Endothelial cell of umbilical vein (primary cell): ENCODE measurements at regions not wholly inside any gene's neighbourhood (a gene's known extent, or its start where the extent isn't known, plus 50 kb on each side); places are given as distances from the start of the nearest gene placed in this dataset.

Experiments
- BruUV-seq: library from RNA; stranded (reverse); fragments of 400-500 nt; replicated peaks from 2 replicates; lab custom pipeline; 2021; lab: Mats Ljungman, UMichigan
- CTCF ChIA-PET: fragments of 300-600, 350-600 bp; sonication (Branson Sonifier 250); formaldehyde crosslinking; loops from one replicate; lab custom pipeline; 2021; ENCODE audit warnings: antibody characterized with exemption, inconsistent platforms; lab: Charles Lee
- POLR2A ChIA-PET: fragments of 300-600, 350-600 bp; sonication (Branson Sonifier 250); formaldehyde crosslinking; loops from one replicate; lab custom pipeline; 2021; ENCODE audit warnings: antibody characterized with exemption, inconsistent platforms; lab: Charles Lee
- DNase-seq: peaks from one replicate; pipeline ENCODE4 v3.0.0-alpha.2; 2011; ENCODE audit warnings: low read depth, low spot score
- FAIRE-seq: peaks from 2 replicates; lab custom pipeline; 2011; peaks lifted over from hg19 to GRCh38; lab: Jason Lieb, UNC
- H2AFZ ChIP-seq: 2 replicates; pipeline ENCODE4 v1.6.0; 2012; ENCODE audit warnings: low read depth, low read length, control low read depth, inconsistent platforms
- H3K27ac ChIP-seq: 2 replicates; pipeline ENCODE4 v1.5.1; 2011; ENCODE audit warnings: low read depth, mild to moderate bottlenecking, control low read depth, low read length, moderate library complexity; ENCODE audit not compliant: insufficient read depth
- H3K27me3 ChIP-seq, 2 experiments: 2 replicates each; pipeline versions ENCODE4 v1.6.0 to v1.6.1; 2011; ENCODE audit warnings: low read length in 2 of 2, mixed read lengths in 1 of 2; ENCODE audit not compliant: control insufficient read depth in 2 of 2, insufficient read depth in 2 of 2
- H3K36me3 ChIP-seq, 2 experiments: 2 replicates in 1 of 2; 3 replicates in 1 of 2; pipeline ENCODE4 v1.5.1; 2011; ENCODE audit warnings: low read length in 2 of 2, mild to moderate bottlenecking in 1 of 2, moderate library complexity in 1 of 2; ENCODE audit not compliant: control insufficient read depth in 2 of 2, insufficient read depth in 2 of 2; ENCODE audit errors: extremely low read depth in 1 of 2
- H3K4me1 ChIP-seq: 3 replicates; pipeline ENCODE4 v1.5.1; 2011; ENCODE audit warnings: mild to moderate bottlenecking, low read length; ENCODE audit not compliant: control insufficient read depth, insufficient read depth; ENCODE audit errors: extremely low read depth
- H3K4me2 ChIP-seq: 2 replicates; pipeline ENCODE4 v1.6.1; 2011; ENCODE audit warnings: low read length, control low read depth, mixed read lengths; ENCODE audit not compliant: insufficient read depth
- H3K4me3 ChIP-seq, 3 experiments: fragments of 200-600 bp in 1 of 3; sonication (generic), shearing (Covaris generic) in 1 of 3; replicated peaks in 1 of 3; 2 replicates each; pipeline ENCODE4 v1.5.1; 2011 to 2016; ENCODE audit warnings: control low read depth in 3 of 3, low read length in 3 of 3, mild to moderate bottlenecking in 2 of 3, inconsistent platforms in 1 of 3, low read depth in 1 of 3, moderate library complexity in 1 of 3; ENCODE audit not compliant: insufficient read depth in 1 of 3
- H3K79me2 ChIP-seq: 2 replicates; pipeline ENCODE4 v1.6.0; 2012; ENCODE audit warnings: low read length, inconsistent platforms; ENCODE audit not compliant: control insufficient read depth, insufficient read depth
- H3K9ac ChIP-seq: replicated peaks from 2 replicates; pipeline ENCODE3; 2011; ENCODE audit warnings: low read length, control low read depth; ENCODE audit not compliant: insufficient read depth; ENCODE audit errors: extremely low read depth
- H3K9me1 ChIP-seq: replicated peaks from 3 replicates; pipeline ENCODE4 v1.6.0; 2011; ENCODE audit warnings: mild to moderate bottlenecking, low read length; ENCODE audit not compliant: control insufficient read depth, insufficient read depth; ENCODE audit errors: extremely low read depth
- H3K9me3 ChIP-seq: replicated peaks from 2 replicates; pipeline ENCODE4 v1.5.1; 2012; ENCODE audit warnings: low read length, inconsistent platforms; ENCODE audit not compliant: control insufficient read depth, insufficient read depth
- H4K20me1 ChIP-seq: replicated peaks from 2 replicates; pipeline ENCODE3; 2011; ENCODE audit warnings: mild to moderate bottlenecking, low read length; ENCODE audit not compliant: control insufficient read depth, insufficient read depth; ENCODE audit errors: extremely low read depth
- EZH2 ChIP-seq: IDR thresholded peaks from 2 replicates; pipeline ENCODE4 v1.6.1; 2012; ENCODE audit warnings: borderline replicate concordance, low read depth, mild to moderate bottlenecking, moderate library complexity, low read length, inconsistent platforms; ENCODE audit not compliant: severe bottlenecking
- FOS ChIP-seq: IDR thresholded peaks from 2 replicates; pipeline ENCODE4 v1.6.1; 2011; ENCODE audit warnings: mild to moderate bottlenecking, low read length, moderate library complexity, borderline replicate concordance; ENCODE audit not compliant: insufficient read depth
- GATA2 ChIP-seq: IDR thresholded peaks from 2 replicates; pipeline ENCODE4 v1.7.0; 2011; ENCODE audit warnings: low read depth, mild to moderate bottlenecking, moderate library complexity, mixed read lengths, low read length; ENCODE audit not compliant: insufficient read length, insufficient read depth
- JUN ChIP-seq: IDR thresholded peaks from 2 replicates; pipeline ENCODE4 v1.6.1; 2011; ENCODE audit warnings: borderline replicate concordance, low read depth; ENCODE audit not compliant: insufficient read length, insufficient read depth
- MYC ChIP-seq: IDR thresholded peaks from one replicate; pipeline ENCODE4 v1.6.1; 2011; ENCODE audit warnings: mild to moderate bottlenecking, low read depth, low read length
- POLR2A ChIP-seq: IDR thresholded peaks from 2 replicates; pipeline ENCODE4 v1.6.1; 2012; ENCODE audit warnings: low read depth, mild to moderate bottlenecking, control low read depth, low read length
- POLR2AphosphoS5 ChIP-seq: IDR thresholded peaks from 2 replicates; pipeline ENCODE4 v1.6.1; 2012; ENCODE audit warnings: low read depth, mild to moderate bottlenecking, control low read depth, low read length, moderate library complexity; ENCODE audit not compliant: insufficient read depth
- dilution Hi-C: fragments of 300-500 bp; cut with MboI; formaldehyde crosslinking; loops from one replicate; pipeline ENCODE4 v1.15.0; 2019; ENCODE audit warnings: low sequenced_read_pairs; ENCODE audit not compliant: extremely low pct_ligation_motif_present
- intact Hi-C: fragments of 100-400 bp; cut with micrococcal nuclease; formaldehyde crosslinking; loops from one replicate; pipeline ENCODE4 v1.10.0; 2022
- TF ChIP-seq, protein P1 (sequence below), 2 donors: IDR thresholded peaks; 1 replicate in 1 of 2; 2 replicates in 1 of 2; pipeline ENCODE4 v1.5.1; 2011; ENCODE audit warnings: low read length in 2 of 2, mild to moderate bottlenecking in 2 of 2, moderate library complexity in 2 of 2, control low read depth in 1 of 2, inconsistent platforms in 1 of 2, low read depth in 1 of 2; ENCODE audit not compliant: insufficient read depth in 1 of 2; ENCODE audit errors: extremely low read depth in 1 of 2
- TF ChIP-seq, protein P2 (sequence below): IDR thresholded peaks from 2 replicates; pipeline ENCODE4 v1.6.1; 2011; ENCODE audit not compliant: insufficient read depth, insufficient read length

DNA sequence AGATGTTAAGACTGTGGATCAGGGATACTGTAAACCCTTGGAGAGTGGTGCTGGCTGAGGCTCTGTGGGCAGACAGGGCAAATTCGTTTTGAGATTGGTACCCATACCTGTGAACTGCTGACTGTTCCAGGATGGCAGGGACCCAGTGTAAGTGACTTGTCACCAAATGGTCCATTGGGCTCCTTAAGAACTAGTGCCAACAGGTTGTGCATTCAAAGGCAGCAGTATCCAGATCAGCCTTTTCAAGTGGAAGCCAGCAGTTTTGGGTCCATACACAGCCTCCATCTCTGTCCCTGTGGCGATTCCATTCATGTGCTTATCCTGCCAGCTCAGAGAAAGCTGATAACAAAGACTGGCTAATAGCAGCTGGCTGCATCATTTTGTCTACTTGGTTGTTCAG lies 84.0 kb upstream of the SCOC start:
- Histone ChIP-seq H3K9me3 (no peaks in the 10 kb centered on the region), H3K27me3 (peaks cover 4 to 9% of the 10 kb centered on the region in 2 experiments), H3K9me1 (no peaks in the 10 kb centered on the region), H4K20me1 (no peaks in the 10 kb centered on the region), H3K79me2 (no peaks in the 10 kb centered on the region), H3K36me3 (no peaks in the 10 kb centered on the region), H3K27ac (no peak overlapping the region), H2AFZ (no peak overlapping the region), H3K4me2 (no peak overlapping the region), H3K4me3 (no peak overlapping the region), H3K4me1 (no peaks in the 10 kb centered on the region), H3K9ac (no peak overlapping the region)
- DNase-seq (no peak), FAIRE-seq (no peak)
- TF ChIP-seq, protein P1, sequence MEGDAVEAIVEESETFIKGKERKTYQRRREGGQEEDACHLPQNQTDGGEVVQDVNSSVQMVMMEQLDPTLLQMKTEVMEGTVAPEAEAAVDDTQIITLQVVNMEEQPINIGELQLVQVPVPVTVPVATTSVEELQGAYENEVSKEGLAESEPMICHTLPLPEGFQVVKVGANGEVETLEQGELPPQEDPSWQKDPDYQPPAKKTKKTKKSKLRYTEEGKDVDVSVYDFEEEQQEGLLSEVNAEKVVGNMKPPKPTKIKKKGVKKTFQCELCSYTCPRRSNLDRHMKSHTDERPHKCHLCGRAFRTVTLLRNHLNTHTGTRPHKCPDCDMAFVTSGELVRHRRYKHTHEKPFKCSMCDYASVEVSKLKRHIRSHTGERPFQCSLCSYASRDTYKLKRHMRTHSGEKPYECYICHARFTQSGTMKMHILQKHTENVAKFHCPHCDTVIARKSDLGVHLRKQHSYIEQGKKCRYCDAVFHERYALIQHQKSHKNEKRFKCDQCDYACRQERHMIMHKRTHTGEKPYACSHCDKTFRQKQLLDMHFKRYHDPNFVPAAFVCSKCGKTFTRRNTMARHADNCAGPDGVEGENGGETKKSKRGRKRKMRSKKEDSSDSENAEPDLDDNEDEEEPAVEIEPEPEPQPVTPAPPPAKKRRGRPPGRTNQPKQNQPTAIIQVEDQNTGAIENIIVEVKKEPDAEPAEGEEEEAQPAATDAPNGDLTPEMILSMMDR (IDR thresholded peaks at IDR 0.05; ENCODE audit: extremely low read depth in 1 of 2, insufficient read depth in 1 of 2, low read depth in 1 of 2, low read length in 2 of 2) = no peak
- no peak for TF ChIP-seq EZH2
- TF ChIP-seq, protein P2, sequence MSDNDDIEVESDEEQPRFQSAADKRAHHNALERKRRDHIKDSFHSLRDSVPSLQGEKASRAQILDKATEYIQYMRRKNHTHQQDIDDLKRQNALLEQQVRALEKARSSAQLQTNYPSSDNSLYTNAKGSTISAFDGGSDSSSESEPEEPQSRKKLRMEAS = no peak
- TF ChIP-seq GATA2 = no peak
- no peak for TF ChIP-seq FOS
- TF ChIP-seq MYC = no peak
- no peak for TF ChIP-seq POLR2AphosphoS5
- TF ChIP-seq POLR2A = no peak
- TF ChIP-seq JUN = no peak
- ChIA-PET CTCF (no interaction called here), POLR2A (no interaction called here)
- no TSS peak for BruUV-seq
- dilution Hi-C loops (no loop called here), intact Hi-C loops (no loop called here)
